Activated CD4-positive, alpha-beta T cell treated with anti-CD3 and anti-CD28 coated beads for 1 hour (primary cell): ENCODE measurements at regions not wholly inside any gene's neighbourhood (a gene's known extent, or its start where the extent isn't known, plus 50 kb on each side); places are given as distances from the start of the nearest gene placed in this dataset.

ENCODE experiments used
- DNase-seq: peaks from one replicate; pipeline ENCODE4 v3.0.0-alpha.2; 2020

- no peak for DNase-seq
Measured at GRCh38 chr2:8076448-8077342, 605.2 kb upstream of the ID2 start.

- DNase-seq, result no peak
Measured at GRCh38 chr2:8078705-8079104, 603.2 kb upstream of the ID2 start.

- DNase-seq, result no peak
Measured at GRCh38 chr2:8080063-8080462, 601.8 kb upstream of the ID2 start.

- no peak for DNase-seq
Measured at GRCh38 chr2:8081130-8081529, 600.7 kb upstream of the ID2 start.

- no peak for DNase-seq
Measured at GRCh38 chr2:8082840-8083239, 599.0 kb upstream of the ID2 start.

- DNase-seq, result no peak
Measured at GRCh38 chr2:8086357-8086756, 595.5 kb upstream of the ID2 start.

- no peak for DNase-seq
Measured at GRCh38 chr2:8086796-8087479, 594.9 kb upstream of the ID2 start.

- DNase-seq, result no peak
Measured at GRCh38 chr2:8087480-8087840, 594.4 kb upstream of the ID2 start.

- DNase-seq, result no peak
Measured at GRCh38 chr2:8088810-8089209, 593.0 kb upstream of the ID2 start.

GRCh38 chr2:8089596-8089995 lies 592.3 kb upstream of the ID2 start:
- no peak for DNase-seq

GRCh38 chr2:8090748-8091700 lies 590.8 kb upstream of the ID2 start:
- DNase-seq, result no peak

GRCh38 chr2:8094526-8094925 lies 587.3 kb upstream of the ID2 start:
- DNase-seq, result no peak

GRCh38 chr2:8095978-8096377 lies 585.9 kb upstream of the ID2 start:
- DNase-seq, result no peak

GRCh38 chr2:8096484-8096883 lies 585.4 kb upstream of the ID2 start:
- DNase-seq, result no peak

GRCh38 chr2:8098476-8099266 lies 583.2 kb upstream of the ID2 start:
- no peak for DNase-seq

- DNase-seq, result no peak
Measured at GRCh38 chr2:8099267-8099582, 582.6 kb upstream of the ID2 start.

GRCh38 chr2:8101614-8102277 lies 580.1 kb upstream of the ID2 start:
- no peak for DNase-seq

GRCh38 chr2:8102470-8102869 lies 579.4 kb upstream of the ID2 start:
- no peak for DNase-seq

GRCh38 chr2:8103085-8103708 lies 578.7 kb upstream of the ID2 start:
- no peak for DNase-seq

GRCh38 chr2:8107150-8107549 lies 574.7 kb upstream of the ID2 start:
- no peak for DNase-seq

- DNase-seq, result no peak
Measured at GRCh38 chr2:8107621-8108378, 574.1 kb upstream of the ID2 start.
